GM23338 (cell line): ENCODE measurements at regions not wholly inside any gene's neighbourhood (a gene's known extent, or its start where the extent isn't known, plus 50 kb on each side); places are given as distances from the start of the nearest gene placed in this dataset.

ENCODE experiments used
- ATAC-seq: fragments of 200-7000 bp; cut with Tn5 transposase; 3 replicates; pipeline ENCODE4 v1.9.1; 2020
- DNase-seq: peaks from one replicate; pipeline ENCODE4 v3.0.0-alpha.2; 2015; ENCODE audit warnings: low spot score
- H2AFZ ChIP-seq: fragments of 200-600 bp; sonication (generic); 2 replicates; pipeline ENCODE4 v1.8.0; 2016; ENCODE audit warnings: antibody characterized with exemption, mild to moderate bottlenecking, moderate library complexity
- H3F3A ChIP-seq: fragments of 200-600 bp; sonication (generic); replicated peaks from 2 replicates; pipeline ENCODE4 v1.8.0; 2017; ENCODE audit warnings: antibody characterized with exemption, mixed run types, low read depth
- H3K27ac ChIP-seq: fragments of 200-600 bp; sonication (generic); 2 replicates; pipeline ENCODE4 v1.6.1; 2016; ENCODE audit warnings: low read depth
- H3K27me3 ChIP-seq: fragments of 200-600 bp; sonication (generic); 2 replicates; pipeline ENCODE4 v1.8.0; 2016; ENCODE audit warnings: mild to moderate bottlenecking, mixed run types, moderate library complexity; ENCODE audit not compliant: insufficient read depth
- H3K36me3 ChIP-seq: fragments of 200-600 bp; sonication (generic); 2 replicates; pipeline ENCODE4 v1.8.0; 2016; ENCODE audit warnings: mild to moderate bottlenecking; ENCODE audit not compliant: insufficient read depth
- H3K4me1 ChIP-seq: fragments of 200-600 bp; sonication (generic); 2 replicates; pipeline ENCODE4 v1.8.0; 2016; ENCODE audit warnings: mild to moderate bottlenecking, moderate library complexity; ENCODE audit not compliant: insufficient read depth
- H3K4me2 ChIP-seq: fragments of 200-600 bp; sonication (generic); 2 replicates; pipeline ENCODE4 v1.7.1; 2017; ENCODE audit warnings: mixed run types
- H3K4me3 ChIP-seq: fragments of 200-600 bp; sonication (generic); 2 replicates; pipeline ENCODE4 v1.6.1; 2016; ENCODE audit warnings: mixed run types
- H3K79me2 ChIP-seq: fragments of 200-600 bp; sonication (generic); replicated peaks from 2 replicates; pipeline ENCODE4 v1.8.0; 2017; ENCODE audit warnings: mild to moderate bottlenecking; ENCODE audit not compliant: insufficient read depth
- H3K9me2 ChIP-seq: fragments of 200-600 bp; sonication (generic); 2 replicates; pipeline ENCODE4 v1.8.0; 2017; ENCODE audit not compliant: insufficient read depth
- H4K20me1 ChIP-seq: fragments of 200-600 bp; sonication (generic); replicated peaks from 2 replicates; pipeline ENCODE4 v1.8.0; 2017; ENCODE audit warnings: mild to moderate bottlenecking; ENCODE audit not compliant: insufficient read depth
- H3K27ac Mint-ChIP-seq: 2 replicates; pipeline ENCODE4 v1.8.0; 2020; ENCODE audit warnings: inconsistent platforms, mild to moderate bottlenecking, moderate library complexity, mixed read lengths
- H3K27me3 Mint-ChIP-seq: 3 replicates; pipeline ENCODE4 v1.8.0; 2022; ENCODE audit warnings: low read depth, mild to moderate bottlenecking, moderate library complexity, mixed read lengths, inconsistent platforms; ENCODE audit not compliant: insufficient read depth, poor library complexity
- H3K36me3 Mint-ChIP-seq: 3 replicates; pipeline ENCODE4 v1.8.0; 2021; ENCODE audit warnings: low read depth, mild to moderate bottlenecking, inconsistent platforms, moderate library complexity, mixed read lengths
- H3K4me1 Mint-ChIP-seq: 3 replicates; pipeline ENCODE4 v1.8.0; 2020; ENCODE audit warnings: mild to moderate bottlenecking, inconsistent platforms, mixed read lengths
- H3K4me3 Mint-ChIP-seq: 3 replicates; pipeline ENCODE4 v1.8.0; 2021; ENCODE audit warnings: moderate library complexity, mild to moderate bottlenecking, inconsistent platforms, mixed read lengths
- H3K9me3 Mint-ChIP-seq: 3 replicates; pipeline ENCODE4 v1.8.0; 2020; ENCODE audit warnings: moderate library complexity, mild to moderate bottlenecking, inconsistent platforms, mixed read lengths
- CREB1 ChIP-seq: fragments of 250-450 bp; sonication (Bioruptor Pico); IDR thresholded peaks from 2 replicates; pipeline ENCODE4 v1.5.0; 2020; ENCODE audit warnings: low read depth, mild to moderate bottlenecking, moderate library complexity
- EZH2 ChIP-seq: fragments of 200-600 bp; sonication (generic); IDR thresholded peaks from one replicate; pipeline ENCODE4 v1.8.0; 2017; ENCODE audit warnings: antibody characterized with exemption, mild to moderate bottlenecking, low read depth; ENCODE audit not compliant: unreplicated experiment
- EZH2phosphoT487 ChIP-seq: fragments of 200-600 bp; sonication (generic); IDR thresholded peaks from one replicate; pipeline ENCODE4 v1.8.1; 2018; ENCODE audit warnings: antibody characterized with exemption; ENCODE audit not compliant: unreplicated experiment
- JUNB ChIP-seq: IDR thresholded peaks from one replicate; pipeline ENCODE4 v1.6.1; 2016; ENCODE audit warnings: antibody characterized with exemption; ENCODE audit not compliant: unreplicated experiment
- NANOG ChIP-seq: IDR thresholded peaks from 2 replicates; pipeline ENCODE4 v1.6.1; 2016; ENCODE audit warnings: antibody characterized with exemption, borderline replicate concordance
- POLR2AphosphoS5 ChIP-seq: IDR thresholded peaks from 2 replicates; pipeline ENCODE4 v1.6.1; 2016; ENCODE audit warnings: antibody characterized with exemption, low read depth
- STAT1 ChIP-seq: IDR thresholded peaks from one replicate; pipeline ENCODE4 v1.6.1; 2016; ENCODE audit warnings: antibody characterized with exemption; ENCODE audit not compliant: unreplicated experiment
- ZNF114 ChIP-seq: fragments of 250-450 bp; sonication (Bioruptor Pico); IDR thresholded peaks from 2 replicates; pipeline ENCODE4 v1.5.0; 2020; ENCODE audit warnings: mild to moderate bottlenecking, moderate library complexity
- ZNF331 ChIP-seq: fragments of 250-450 bp; sonication (Bioruptor Pico); IDR thresholded peaks from 2 replicates; pipeline ENCODE4 v1.5.0; 2020; ENCODE audit warnings: low read depth, mild to moderate bottlenecking, moderate library complexity
- TF ChIP-seq, protein P1 (sequence below): IDR thresholded peaks from one replicate; pipeline ENCODE4 v1.6.1; 2018; ENCODE audit warnings: antibody characterized with exemption; ENCODE audit not compliant: unreplicated experiment
- TF ChIP-seq, protein P2 (sequence below), 2 experiments: fragments of 200-600 bp in 1 of 2; sonication (generic) in 1 of 2; conservative IDR thresholded peaks; 2 replicates each; pipeline versions ENCODE4 v1.5.1 to v1.6.1; 2016 to 2017; ENCODE audit warnings: antibody characterized with exemption in 2 of 2, low read depth in 2 of 2, mild to moderate bottlenecking in 2 of 2, moderate library complexity in 1 of 2
- TF ChIP-seq, protein P3 (sequence below): IDR thresholded peaks from 2 replicates; pipeline ENCODE4 v1.6.1; 2016; ENCODE audit warnings: antibody characterized with exemption
- TF ChIP-seq, protein P4 (sequence below): fragments of 250-450 bp; sonication (Bioruptor Pico); IDR thresholded peaks from 2 replicates; pipeline ENCODE4 v1.5.0; 2020; ENCODE audit warnings: mild to moderate bottlenecking, moderate library complexity

DNA sequence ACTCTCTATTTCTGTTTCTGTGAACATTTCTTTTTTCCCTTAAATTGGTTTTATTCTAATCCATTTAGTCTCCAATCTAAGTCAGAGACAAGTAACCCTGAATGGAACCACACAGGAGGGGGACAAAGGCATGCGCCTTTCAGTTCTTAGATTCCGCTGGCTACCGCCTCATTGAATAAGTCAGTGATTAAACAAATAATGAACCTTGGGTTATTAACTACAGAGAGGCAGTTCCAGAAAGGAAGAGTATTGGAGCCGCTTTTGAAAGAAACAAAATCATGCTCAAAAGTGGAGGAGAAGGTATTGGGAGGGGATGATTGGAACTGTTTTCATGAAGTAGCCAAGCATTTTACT is 459.8 kb upstream of the DAB1 start:
- no peaks in the 10 kb centered on the region for H3K36me3 Mint-ChIP-seq
- Histone ChIP-seq H3K4me2 (no peak overlapping the region), H3K9me2 (no peaks in the 10 kb centered on the region), H3K4me3 (no peak overlapping the region), H3K27me3 (no peaks in the 10 kb centered on the region), H3K4me1 (peaks cover 8% of the 10 kb centered on the region; the same call in 1 of the 2 replicates), H4K20me1 (no peaks in the 10 kb centered on the region), H3K36me3 (no peaks in the 10 kb centered on the region), H2AFZ (no peak overlapping the region), H3F3A (no peaks in the 10 kb centered on the region), H3K27ac (no peak overlapping the region), H3K79me2 (no peaks in the 10 kb centered on the region)
- H3K9me3 Mint-ChIP-seq = no peaks in the 10 kb centered on the region
- peaks cover 17% of the 10 kb centered on the region for H3K4me1 Mint-ChIP-seq
- H3K27me3 Mint-ChIP-seq = no peaks in the 10 kb centered on the region
- DNase-seq (no peak), ATAC-seq (no peak)
- no peak overlapping the region for H3K27ac Mint-ChIP-seq
- no peak overlapping the region for H3K4me3 Mint-ChIP-seq
- TF ChIP-seq, protein P1, sequence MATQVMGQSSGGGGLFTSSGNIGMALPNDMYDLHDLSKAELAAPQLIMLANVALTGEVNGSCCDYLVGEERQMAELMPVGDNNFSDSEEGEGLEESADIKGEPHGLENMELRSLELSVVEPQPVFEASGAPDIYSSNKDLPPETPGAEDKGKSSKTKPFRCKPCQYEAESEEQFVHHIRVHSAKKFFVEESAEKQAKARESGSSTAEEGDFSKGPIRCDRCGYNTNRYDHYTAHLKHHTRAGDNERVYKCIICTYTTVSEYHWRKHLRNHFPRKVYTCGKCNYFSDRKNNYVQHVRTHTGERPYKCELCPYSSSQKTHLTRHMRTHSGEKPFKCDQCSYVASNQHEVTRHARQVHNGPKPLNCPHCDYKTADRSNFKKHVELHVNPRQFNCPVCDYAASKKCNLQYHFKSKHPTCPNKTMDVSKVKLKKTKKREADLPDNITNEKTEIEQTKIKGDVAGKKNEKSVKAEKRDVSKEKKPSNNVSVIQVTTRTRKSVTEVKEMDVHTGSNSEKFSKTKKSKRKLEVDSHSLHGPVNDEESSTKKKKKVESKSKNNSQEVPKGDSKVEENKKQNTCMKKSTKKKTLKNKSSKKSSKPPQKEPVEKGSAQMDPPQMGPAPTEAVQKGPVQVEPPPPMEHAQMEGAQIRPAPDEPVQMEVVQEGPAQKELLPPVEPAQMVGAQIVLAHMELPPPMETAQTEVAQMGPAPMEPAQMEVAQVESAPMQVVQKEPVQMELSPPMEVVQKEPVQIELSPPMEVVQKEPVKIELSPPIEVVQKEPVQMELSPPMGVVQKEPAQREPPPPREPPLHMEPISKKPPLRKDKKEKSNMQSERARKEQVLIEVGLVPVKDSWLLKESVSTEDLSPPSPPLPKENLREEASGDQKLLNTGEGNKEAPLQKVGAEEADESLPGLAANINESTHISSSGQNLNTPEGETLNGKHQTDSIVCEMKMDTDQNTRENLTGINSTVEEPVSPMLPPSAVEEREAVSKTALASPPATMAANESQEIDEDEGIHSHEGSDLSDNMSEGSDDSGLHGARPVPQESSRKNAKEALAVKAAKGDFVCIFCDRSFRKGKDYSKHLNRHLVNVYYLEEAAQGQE = no peak
- TF ChIP-seq, protein P2, sequence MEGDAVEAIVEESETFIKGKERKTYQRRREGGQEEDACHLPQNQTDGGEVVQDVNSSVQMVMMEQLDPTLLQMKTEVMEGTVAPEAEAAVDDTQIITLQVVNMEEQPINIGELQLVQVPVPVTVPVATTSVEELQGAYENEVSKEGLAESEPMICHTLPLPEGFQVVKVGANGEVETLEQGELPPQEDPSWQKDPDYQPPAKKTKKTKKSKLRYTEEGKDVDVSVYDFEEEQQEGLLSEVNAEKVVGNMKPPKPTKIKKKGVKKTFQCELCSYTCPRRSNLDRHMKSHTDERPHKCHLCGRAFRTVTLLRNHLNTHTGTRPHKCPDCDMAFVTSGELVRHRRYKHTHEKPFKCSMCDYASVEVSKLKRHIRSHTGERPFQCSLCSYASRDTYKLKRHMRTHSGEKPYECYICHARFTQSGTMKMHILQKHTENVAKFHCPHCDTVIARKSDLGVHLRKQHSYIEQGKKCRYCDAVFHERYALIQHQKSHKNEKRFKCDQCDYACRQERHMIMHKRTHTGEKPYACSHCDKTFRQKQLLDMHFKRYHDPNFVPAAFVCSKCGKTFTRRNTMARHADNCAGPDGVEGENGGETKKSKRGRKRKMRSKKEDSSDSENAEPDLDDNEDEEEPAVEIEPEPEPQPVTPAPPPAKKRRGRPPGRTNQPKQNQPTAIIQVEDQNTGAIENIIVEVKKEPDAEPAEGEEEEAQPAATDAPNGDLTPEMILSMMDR (conservative IDR thresholded peaks at IDR 0.05; ENCODE audit: low read depth in 2 of 2) = no peak
- TF ChIP-seq JUNB (no peak), NANOG (no peak), CREB1 (CRISPR knock-in tag) (no peak), POLR2AphosphoS5 (no peak), EZH2phosphoT487 (no peak), STAT1 (no peak), ZNF331 (CRISPR knock-in tag) (no peak), ZNF114 (no peak), EZH2 (no peak)
- TF ChIP-seq, protein P3, sequence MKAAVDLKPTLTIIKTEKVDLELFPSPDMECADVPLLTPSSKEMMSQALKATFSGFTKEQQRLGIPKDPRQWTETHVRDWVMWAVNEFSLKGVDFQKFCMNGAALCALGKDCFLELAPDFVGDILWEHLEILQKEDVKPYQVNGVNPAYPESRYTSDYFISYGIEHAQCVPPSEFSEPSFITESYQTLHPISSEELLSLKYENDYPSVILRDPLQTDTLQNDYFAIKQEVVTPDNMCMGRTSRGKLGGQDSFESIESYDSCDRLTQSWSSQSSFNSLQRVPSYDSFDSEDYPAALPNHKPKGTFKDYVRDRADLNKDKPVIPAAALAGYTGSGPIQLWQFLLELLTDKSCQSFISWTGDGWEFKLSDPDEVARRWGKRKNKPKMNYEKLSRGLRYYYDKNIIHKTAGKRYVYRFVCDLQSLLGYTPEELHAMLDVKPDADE = no peak
- TF ChIP-seq, protein P4, sequence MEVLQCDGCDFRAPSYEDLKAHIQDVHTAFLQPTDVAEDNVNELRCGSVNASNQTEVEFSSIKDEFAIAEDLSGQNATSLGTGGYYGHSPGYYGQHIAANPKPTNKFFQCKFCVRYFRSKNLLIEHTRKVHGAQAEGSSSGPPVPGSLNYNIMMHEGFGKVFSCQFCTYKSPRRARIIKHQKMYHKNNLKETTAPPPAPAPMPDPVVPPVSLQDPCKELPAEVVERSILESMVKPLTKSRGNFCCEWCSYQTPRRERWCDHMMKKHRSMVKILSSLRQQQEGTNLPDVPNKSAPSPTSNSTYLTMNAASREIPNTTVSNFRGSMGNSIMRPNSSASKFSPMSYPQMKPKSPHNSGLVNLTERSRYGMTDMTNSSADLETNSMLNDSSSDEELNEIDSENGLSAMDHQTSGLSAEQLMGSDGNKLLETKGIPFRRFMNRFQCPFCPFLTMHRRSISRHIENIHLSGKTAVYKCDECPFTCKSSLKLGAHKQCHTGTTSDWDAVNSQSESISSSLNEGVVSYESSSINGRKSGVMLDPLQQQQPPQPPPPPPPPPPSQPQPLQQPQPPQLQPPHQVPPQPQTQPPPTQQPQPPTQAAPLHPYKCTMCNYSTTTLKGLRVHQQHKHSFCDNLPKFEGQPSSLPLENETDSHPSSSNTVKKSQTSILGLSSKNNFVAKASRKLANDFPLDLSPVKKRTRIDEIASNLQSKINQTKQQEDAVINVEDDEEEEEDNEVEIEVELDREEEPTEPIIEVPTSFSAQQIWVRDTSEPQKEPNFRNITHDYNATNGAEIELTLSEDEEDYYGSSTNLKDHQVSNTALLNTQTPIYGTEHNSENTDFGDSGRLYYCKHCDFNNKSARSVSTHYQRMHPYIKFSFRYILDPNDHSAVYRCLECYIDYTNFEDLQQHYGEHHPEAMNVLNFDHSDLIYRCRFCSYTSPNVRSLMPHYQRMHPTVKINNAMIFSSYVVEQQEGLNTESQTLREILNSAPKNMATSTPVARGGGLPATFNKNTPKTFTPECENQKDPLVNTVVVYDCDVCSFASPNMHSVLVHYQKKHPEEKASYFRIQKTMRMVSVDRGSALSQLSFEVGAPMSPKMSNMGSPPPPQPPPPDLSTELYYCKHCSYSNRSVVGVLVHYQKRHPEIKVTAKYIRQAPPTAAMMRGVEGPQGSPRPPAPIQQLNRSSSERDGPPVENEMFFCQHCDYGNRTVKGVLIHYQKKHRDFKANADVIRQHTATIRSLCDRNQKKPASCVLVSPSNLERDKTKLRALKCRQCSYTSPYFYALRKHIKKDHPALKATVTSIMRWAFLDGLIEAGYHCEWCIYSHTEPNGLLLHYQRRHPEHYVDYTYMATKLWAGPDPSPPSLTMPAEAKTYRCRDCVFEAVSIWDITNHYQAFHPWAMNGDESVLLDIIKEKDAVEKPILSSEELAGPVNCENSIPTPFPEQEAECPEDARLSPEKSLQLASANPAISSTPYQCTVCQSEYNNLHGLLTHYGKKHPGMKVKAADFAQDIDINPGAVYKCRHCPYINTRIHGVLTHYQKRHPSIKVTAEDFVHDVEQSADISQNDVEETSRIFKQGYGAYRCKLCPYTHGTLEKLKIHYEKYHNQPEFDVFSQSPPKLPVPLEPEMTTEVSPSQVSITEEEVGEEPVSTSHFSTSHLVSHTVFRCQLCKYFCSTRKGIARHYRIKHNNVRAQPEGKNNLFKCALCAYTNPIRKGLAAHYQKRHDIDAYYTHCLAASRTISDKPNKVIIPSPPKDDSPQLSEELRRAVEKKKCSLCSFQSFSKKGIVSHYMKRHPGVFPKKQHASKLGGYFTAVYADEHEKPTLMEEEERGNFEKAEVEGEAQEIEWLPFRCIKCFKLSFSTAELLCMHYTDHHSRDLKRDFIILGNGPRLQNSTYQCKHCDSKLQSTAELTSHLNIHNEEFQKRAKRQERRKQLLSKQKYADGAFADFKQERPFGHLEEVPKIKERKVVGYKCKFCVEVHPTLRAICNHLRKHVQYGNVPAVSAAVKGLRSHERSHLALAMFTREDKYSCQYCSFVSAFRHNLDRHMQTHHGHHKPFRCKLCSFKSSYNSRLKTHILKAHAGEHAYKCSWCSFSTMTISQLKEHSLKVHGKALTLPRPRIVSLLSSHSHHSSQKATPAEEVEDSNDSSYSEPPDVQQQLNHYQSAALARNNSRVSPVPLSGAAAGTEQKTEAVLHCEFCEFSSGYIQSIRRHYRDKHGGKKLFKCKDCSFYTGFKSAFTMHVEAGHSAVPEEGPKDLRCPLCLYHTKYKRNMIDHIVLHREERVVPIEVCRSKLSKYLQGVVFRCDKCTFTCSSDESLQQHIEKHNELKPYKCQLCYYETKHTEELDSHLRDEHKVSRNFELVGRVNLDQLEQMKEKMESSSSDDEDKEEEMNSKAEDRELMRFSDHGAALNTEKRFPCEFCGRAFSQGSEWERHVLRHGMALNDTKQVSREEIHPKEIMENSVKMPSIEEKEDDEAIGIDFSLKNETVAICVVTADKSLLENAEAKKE (CRISPR knock-in tag) = no peak
